Upper lobe of right lung (tissue), 1 donor: ENCODE measurements at regions not wholly inside any gene's neighbourhood (a gene's known extent, or its start where the extent isn't known, plus 50 kb on each side); places are given as distances from the start of the nearest gene placed in this dataset.

Source experiments
- ATAC-seq: fragments of 200-7000 bp; cut with Tn5 transposase; one replicate; pipeline ENCODE4 v1.9.1; 2020; ENCODE audit warnings: mild to moderate bottlenecking, moderate library complexity
- DNase-seq: peaks from one replicate; pipeline ENCODE4 v3.0.0-alpha.2; 2020
- H3K27ac ChIP-seq: fragments of 200-600 bp; one replicate; pipeline ENCODE4 v1.8.0; 2022
- H3K27me3 ChIP-seq: fragments of 200-600 bp; one replicate; pipeline ENCODE4 v1.8.0; 2022; ENCODE audit warnings: mild to moderate bottlenecking
- H3K36me3 ChIP-seq: fragments of 200-600 bp; one replicate; pipeline ENCODE4 v1.8.0; 2022
- H3K4me1 ChIP-seq: fragments of 200-600 bp; one replicate; pipeline ENCODE4 v1.8.0; 2022
- H3K4me3 ChIP-seq: fragments of 200-600 bp; one replicate; pipeline ENCODE4 v1.8.0; 2022; ENCODE audit warnings: mild to moderate bottlenecking
- H3K9me3 ChIP-seq: fragments of 200-600 bp; one replicate; pipeline ENCODE4 v1.8.0; 2022
- CTCF ChIP-seq: fragments of 200-600 bp; IDR thresholded peaks from one replicate; pipeline ENCODE4 v1.8.0; 2022; ENCODE audit warnings: antibody characterized with exemption
- intact Hi-C: fragments of 100-400 bp; cut with DNase I; formaldehyde crosslinking; loops from one replicate; pipeline ENCODE4 v1.11.0; 2022
- donor health status: DM: no; HTN: yes; CAD: no; lungs with severe emphysema.

GRCh38 chr13:89843621-89844020, 1503.9 kb upstream of the MIR17HG start:
- Histone ChIP-seq H3K27me3 (no peaks in the 10 kb centered on the region), H3K4me1 (no peaks in the 10 kb centered on the region), H3K9me3 (no peaks in the 10 kb centered on the region), H3K27ac (no peak overlapping the region), H3K36me3 (no peaks in the 10 kb centered on the region), H3K4me3 (no peak overlapping the region)
- intact Hi-C loops = no loop called here
- ATAC-seq = no peak
- no peak for DNase-seq
- TF ChIP-seq CTCF = no peak

- intact Hi-C loops = no loop called here
- DNase-seq = no peak
Observed at GRCh38 chr13:89845874-89846273, 1501.6 kb upstream of the MIR17HG start.

GRCh38 chr13:89846926-89847585, 1500.4 kb upstream of the MIR17HG start:
- Histone ChIP-seq H3K9me3 (no peaks in the 10 kb centered on the region), H3K4me3 (no peak overlapping the region), H3K4me1 (no peaks in the 10 kb centered on the region), H3K36me3 (no peaks in the 10 kb centered on the region), H3K27me3 (no peaks in the 10 kb centered on the region), H3K27ac (no peak overlapping the region)
- no peak for DNase-seq
- TF ChIP-seq CTCF = no peak
- no peak for ATAC-seq
- intact Hi-C loops = no loop called here

More at GRCh38 chr13:89845874-89846273, 1501.6 kb upstream of the MIR17HG start:
- ATAC-seq = no peak
- H3K27ac ChIP-seq = no peak overlapping the region
- TF ChIP-seq CTCF = no peak
- no peak overlapping the region for H3K4me3 ChIP-seq
- H3K4me1 ChIP-seq = no peaks in the 10 kb centered on the region
- no peaks in the 10 kb centered on the region for H3K9me3 ChIP-seq
- H3K27me3 ChIP-seq = no peaks in the 10 kb centered on the region
- H3K36me3 ChIP-seq = no peaks in the 10 kb centered on the region

- Histone ChIP-seq H3K4me3 (no peak overlapping the region), H3K27ac (no peak overlapping the region), H3K4me1 (no peaks in the 10 kb centered on the region), H3K9me3 (no peaks in the 10 kb centered on the region), H3K36me3 (no peaks in the 10 kb centered on the region), H3K27me3 (no peaks in the 10 kb centered on the region)
- DNase-seq (no peak), ATAC-seq (no peak)
- TF ChIP-seq CTCF = no peak
- intact Hi-C loops = no loop called here
Observed at GRCh38 chr13:89852570-89852969, 1494.9 kb upstream of the MIR17HG start.

GRCh38 chr13:89856512-89856911, 1491.0 kb upstream of the MIR17HG start:
- no peak for DNase-seq
- Histone ChIP-seq H3K4me1 (no peaks in the 10 kb centered on the region), H3K27ac (no peak overlapping the region), H3K27me3 (no peaks in the 10 kb centered on the region), H3K9me3 (no peaks in the 10 kb centered on the region), H3K4me3 (no peak overlapping the region), H3K36me3 (no peaks in the 10 kb centered on the region)
- ATAC-seq = no peak
- no peak for TF ChIP-seq CTCF
- intact Hi-C loops = no loop called here

GRCh38 chr13:89857502-89857901, 1490.0 kb upstream of the MIR17HG start:
- no peak for ATAC-seq
- no peak overlapping the region for H3K4me3 ChIP-seq
- H3K4me1 ChIP-seq = no peaks in the 10 kb centered on the region
- no peaks in the 10 kb centered on the region for H3K27me3 ChIP-seq
- no peaks in the 10 kb centered on the region for H3K36me3 ChIP-seq
- no peak for DNase-seq
- TF ChIP-seq CTCF = no peak
- H3K9me3 ChIP-seq = no peaks in the 10 kb centered on the region
- H3K27ac ChIP-seq = no peak overlapping the region
- intact Hi-C loops = no loop called here
